Muscle layer of colon (tissue), 2 donors: ENCODE measurements at regions not wholly inside any gene's neighbourhood (a gene's known extent, or its start where the extent isn't known, plus 50 kb on each side); places are given as distances from the start of the nearest gene placed in this dataset.

Experiments used
- H3K27ac ChIP-seq: one replicate; pipeline ENCODE4 v1.7.0; 2013; ENCODE audit warnings: low read depth, mild to moderate bottlenecking, low read length, moderate library complexity
- H3K27me3 ChIP-seq, 2 donors: one replicate each; pipeline ENCODE4 v1.7.0; 2013; ENCODE audit warnings: low read length in 2 of 2, mild to moderate bottlenecking in 2 of 2; ENCODE audit not compliant: insufficient read depth in 2 of 2, control insufficient read depth in 1 of 2
- H3K36me3 ChIP-seq: one replicate; pipeline ENCODE4 v1.7.0; 2013; ENCODE audit warnings: mild to moderate bottlenecking, low read length; ENCODE audit not compliant: insufficient read depth
- H3K4me1 ChIP-seq: one replicate; pipeline ENCODE4 v1.7.0; 2013; ENCODE audit warnings: mild to moderate bottlenecking, low read length; ENCODE audit not compliant: insufficient read depth
- H3K4me3 ChIP-seq, 2 donors: one replicate each; pipeline ENCODE4 v1.7.0; 2013; ENCODE audit warnings: low read length in 2 of 2, low read depth in 1 of 2, mild to moderate bottlenecking in 1 of 2, moderate library complexity in 1 of 2
- H3K9ac ChIP-seq: one replicate; pipeline ENCODE4 v1.7.0; 2013; ENCODE audit warnings: low read length
- H3K9me3 ChIP-seq: one replicate; pipeline ENCODE4 v1.7.0; 2013; ENCODE audit warnings: mild to moderate bottlenecking, low read length
- donor health status: abdominal sarcoma.
- donor health status: Adenocarcinoma of cecum.

- no peak overlapping the region for H3K27ac ChIP-seq
- H3K9ac ChIP-seq, result no peak overlapping the region
- no peak overlapping the region for H3K4me3 ChIP-seq
- H3K4me1 ChIP-seq, result peaks cover 7% of the 10 kb centered on the region
- no peaks in the 10 kb centered on the region for H3K36me3 ChIP-seq
- no peaks in the 10 kb centered on the region for H3K9me3 ChIP-seq
- H3K27me3 ChIP-seq, result no peaks in the 10 kb centered on the region
Measured at GRCh38 chr16:86090461-86091170, 191.7 kb downstream of the IRF8 start.

GRCh38 chr16:86091976-86092375 lies 193.0 kb downstream of the IRF8 start:
- Histone ChIP-seq H3K4me1 (peaks cover 7% of the 10 kb centered on the region), H3K9me3 (no peaks in the 10 kb centered on the region), H3K27me3 (no peaks in the 10 kb centered on the region), H3K27ac (no peak overlapping the region), H3K9ac (no peak overlapping the region), H3K36me3 (no peaks in the 10 kb centered on the region), H3K4me3 (no peak overlapping the region)

GRCh38 chr16:86092586-86093480 lies 193.9 kb downstream of the IRF8 start:
- Histone ChIP-seq H3K27me3 (no peaks in the 10 kb centered on the region), H3K9ac (no peak overlapping the region), H3K36me3 (no peaks in the 10 kb centered on the region), H3K4me1 (peaks cover 7% of the 10 kb centered on the region), H3K27ac (no peak overlapping the region), H3K4me3 (no peak overlapping the region), H3K9me3 (no peaks in the 10 kb centered on the region)

- no peaks in the 10 kb centered on the region for H3K9me3 ChIP-seq
- H3K27me3 ChIP-seq, result no peaks in the 10 kb centered on the region
- H3K4me1 ChIP-seq, result peaks cover 7% of the 10 kb centered on the region
- no peak overlapping the region for H3K27ac ChIP-seq
- H3K9ac ChIP-seq, result no peak overlapping the region
- H3K4me3 ChIP-seq, result no peak overlapping the region
- no peaks in the 10 kb centered on the region for H3K36me3 ChIP-seq
Measured at GRCh38 chr16:86093801-86094750, 195.1 kb downstream of the IRF8 start.

- Histone ChIP-seq H3K36me3 (no peaks in the 10 kb centered on the region), H3K4me1 (peaks cover 7% of the 10 kb centered on the region), H3K9me3 (no peaks in the 10 kb centered on the region), H3K9ac (no peak overlapping the region), H3K27ac (no peak overlapping the region), H3K4me3 (no peak overlapping the region), H3K27me3 (no peaks in the 10 kb centered on the region)
Measured at GRCh38 chr16:86095131-86095752, 196.3 kb downstream of the IRF8 start.

GRCh38 chr16:86095906-86096485 lies 197.0 kb downstream of the IRF8 start:
- Histone ChIP-seq H3K36me3 (no peaks in the 10 kb centered on the region), H3K27ac (no peak overlapping the region), H3K27me3 (no peaks in the 10 kb centered on the region), H3K4me1 (peaks cover 11% of the 10 kb centered on the region), H3K9ac (no peak overlapping the region), H3K4me3 (no peak overlapping the region), H3K9me3 (no peaks in the 10 kb centered on the region)

- H3K4me1 ChIP-seq, result peaks cover 14% of the 10 kb centered on the region
- H3K9me3 ChIP-seq, result no peaks in the 10 kb centered on the region
- no peak overlapping the region for H3K4me3 ChIP-seq
- no peaks in the 10 kb centered on the region for H3K36me3 ChIP-seq
- H3K27ac ChIP-seq, result no peak overlapping the region
- no peak overlapping the region for H3K9ac ChIP-seq
- no peaks in the 10 kb centered on the region for H3K27me3 ChIP-seq
Measured at GRCh38 chr16:86096850-86097249, 197.9 kb downstream of the IRF8 start.

- H3K4me3 ChIP-seq, result no peak overlapping the region
- no peak overlapping the region for H3K9ac ChIP-seq
- H3K27ac ChIP-seq, result no peak overlapping the region
- H3K9me3 ChIP-seq, result no peaks in the 10 kb centered on the region
- no peaks in the 10 kb centered on the region for H3K27me3 ChIP-seq
- peaks cover 9% of the 10 kb centered on the region for H3K4me1 ChIP-seq
- no peaks in the 10 kb centered on the region for H3K36me3 ChIP-seq
Measured at GRCh38 chr16:86099326-86099725, 200.4 kb downstream of the IRF8 start.

- Histone ChIP-seq H3K9me3 (no peaks in the 10 kb centered on the region), H3K4me1 (peaks cover 7% of the 10 kb centered on the region), H3K9ac (no peak overlapping the region), H3K4me3 (no peak overlapping the region), H3K27ac (no peak overlapping the region), H3K36me3 (no peaks in the 10 kb centered on the region), H3K27me3 (no peaks in the 10 kb centered on the region)
Measured at GRCh38 chr16:86100205-86101136, 201.5 kb downstream of the IRF8 start.
